ENCODE measurements at regions not wholly inside any gene's neighbourhood (a gene's known extent, or its start where the extent isn't known, plus 50 kb on each side); places are given as distances from the start of the nearest gene placed in this dataset.

GRCh38 chr15:26260517-26261133 is 397.5 kb upstream of the ATP10A start:
- TF ChIP-seq CTCF (IDR thresholded peaks at IDR 0.05), result peak in 5 of 7 experiments; percentile 6 to 61 (median 43)
- no peak for TF ChIP-seq POLR2AphosphoS5 (IDR thresholded peaks at IDR 0.05)
- TF ChIP-seq POLR2A (IDR thresholded peaks at IDR 0.05), result no peak
